ENCODE measurements at regions not wholly inside any gene's neighbourhood (a gene's known extent, or its start where the extent isn't known, plus 50 kb on each side); places are given as distances from the start of the nearest gene placed in this dataset.

GRCh38 chr10:132477066-132477397 is 60.6 kb upstream of the INPP5A start:
- no peak for TF ChIP-seq MXI1 (IDR thresholded peaks at IDR 0.05; ENCODE audit: borderline replicate concordance, low read depth, low read length)
- TF ChIP-seq CTCF (conservative IDR thresholded peaks at IDR 0.05; ENCODE audit: low read depth, low read length): no peak
- TF ChIP-seq CHD1 (IDR thresholded peaks at IDR 0.05; ENCODE audit: low read depth, low read length): no peak
- TF ChIP-seq USF2 (IDR thresholded peaks at IDR 0.05; ENCODE audit: low read depth, low read length): no peak
- TF ChIP-seq POLR2A (IDR thresholded peaks at IDR 0.05; ENCODE audit: low read depth, low read length): no peak
- TF ChIP-seq CEBPB (IDR thresholded peaks at IDR 0.05; ENCODE audit: low read depth, low read length): no peak
- TF ChIP-seq ELK1 (IDR thresholded peaks at IDR 0.05; ENCODE audit: borderline replicate concordance, low read depth, low read length): no peak
- no peak for TF ChIP-seq BHLHE40 (IDR thresholded peaks at IDR 0.05; ENCODE audit: low read depth, low read length)
- TF ChIP-seq MAZ (IDR thresholded peaks at IDR 0.05; ENCODE audit: borderline replicate concordance, low read depth, low read length): no peak
- TF ChIP-seq RFX5 (IDR thresholded peaks at IDR 0.05; ENCODE audit: low read depth, low read length): no peak
- TF ChIP-seq RAD21 (IDR thresholded peaks at IDR 0.05; ENCODE audit: low read length): no peak
- no peak for TF ChIP-seq SMC3 (IDR thresholded peaks at IDR 0.05; ENCODE audit: low read depth, low read length)
- no peak for TF ChIP-seq RCOR1 (IDR thresholded peaks at IDR 0.05; ENCODE audit: insufficient replicate concordance, low read length)
- no peak for TF ChIP-seq MAFK (IDR thresholded peaks at IDR 0.05; ENCODE audit: low read depth, low read length)
